GM23338 (cell line): ENCODE measurements at regions not wholly inside any gene's neighbourhood (a gene's known extent, or its start where the extent isn't known, plus 50 kb on each side); places are given as distances from the start of the nearest gene placed in this dataset.

Experiments
- ATAC-seq: fragments of 200-7000 bp; cut with Tn5 transposase; 3 replicates; pipeline ENCODE4 v1.9.1; 2020
- DNase-seq: peaks from one replicate; pipeline ENCODE4 v3.0.0-alpha.2; 2015; ENCODE audit warnings: low spot score
- H2AFZ ChIP-seq: fragments of 200-600 bp; sonication (generic); 2 replicates; pipeline ENCODE4 v1.8.0; 2016; ENCODE audit warnings: antibody characterized with exemption, mild to moderate bottlenecking, moderate library complexity
- H3F3A ChIP-seq: fragments of 200-600 bp; sonication (generic); replicated peaks from 2 replicates; pipeline ENCODE4 v1.8.0; 2017; ENCODE audit warnings: antibody characterized with exemption, mixed run types, low read depth
- H3K27ac ChIP-seq: fragments of 200-600 bp; sonication (generic); 2 replicates; pipeline ENCODE4 v1.6.1; 2016; ENCODE audit warnings: low read depth
- H3K27me3 ChIP-seq: fragments of 200-600 bp; sonication (generic); 2 replicates; pipeline ENCODE4 v1.8.0; 2016; ENCODE audit warnings: mild to moderate bottlenecking, mixed run types, moderate library complexity; ENCODE audit not compliant: insufficient read depth
- H3K36me3 ChIP-seq: fragments of 200-600 bp; sonication (generic); 2 replicates; pipeline ENCODE4 v1.8.0; 2016; ENCODE audit warnings: mild to moderate bottlenecking; ENCODE audit not compliant: insufficient read depth
- H3K4me1 ChIP-seq: fragments of 200-600 bp; sonication (generic); 2 replicates; pipeline ENCODE4 v1.8.0; 2016; ENCODE audit warnings: mild to moderate bottlenecking, moderate library complexity; ENCODE audit not compliant: insufficient read depth
- H3K4me2 ChIP-seq: fragments of 200-600 bp; sonication (generic); 2 replicates; pipeline ENCODE4 v1.7.1; 2017; ENCODE audit warnings: mixed run types
- H3K4me3 ChIP-seq: fragments of 200-600 bp; sonication (generic); 2 replicates; pipeline ENCODE4 v1.6.1; 2016; ENCODE audit warnings: mixed run types
- H3K79me2 ChIP-seq: fragments of 200-600 bp; sonication (generic); replicated peaks from 2 replicates; pipeline ENCODE4 v1.8.0; 2017; ENCODE audit warnings: mild to moderate bottlenecking; ENCODE audit not compliant: insufficient read depth
- H3K9me2 ChIP-seq: fragments of 200-600 bp; sonication (generic); 2 replicates; pipeline ENCODE4 v1.8.0; 2017; ENCODE audit not compliant: insufficient read depth
- H4K20me1 ChIP-seq: fragments of 200-600 bp; sonication (generic); replicated peaks from 2 replicates; pipeline ENCODE4 v1.8.0; 2017; ENCODE audit warnings: mild to moderate bottlenecking; ENCODE audit not compliant: insufficient read depth
- H3K27ac Mint-ChIP-seq: 2 replicates; pipeline ENCODE4 v1.8.0; 2020; ENCODE audit warnings: inconsistent platforms, mild to moderate bottlenecking, moderate library complexity, mixed read lengths
- H3K27me3 Mint-ChIP-seq: 3 replicates; pipeline ENCODE4 v1.8.0; 2022; ENCODE audit warnings: low read depth, mild to moderate bottlenecking, moderate library complexity, mixed read lengths, inconsistent platforms; ENCODE audit not compliant: insufficient read depth, poor library complexity
- H3K36me3 Mint-ChIP-seq: 3 replicates; pipeline ENCODE4 v1.8.0; 2021; ENCODE audit warnings: low read depth, mild to moderate bottlenecking, inconsistent platforms, moderate library complexity, mixed read lengths
- H3K4me1 Mint-ChIP-seq: 3 replicates; pipeline ENCODE4 v1.8.0; 2020; ENCODE audit warnings: mild to moderate bottlenecking, inconsistent platforms, mixed read lengths
- H3K4me3 Mint-ChIP-seq: 3 replicates; pipeline ENCODE4 v1.8.0; 2021; ENCODE audit warnings: moderate library complexity, mild to moderate bottlenecking, inconsistent platforms, mixed read lengths
- H3K9me3 Mint-ChIP-seq: 3 replicates; pipeline ENCODE4 v1.8.0; 2020; ENCODE audit warnings: moderate library complexity, mild to moderate bottlenecking, inconsistent platforms, mixed read lengths
- CREB1 ChIP-seq: fragments of 250-450 bp; sonication (Bioruptor Pico); IDR thresholded peaks from 2 replicates; pipeline ENCODE4 v1.5.0; 2020; ENCODE audit warnings: low read depth, mild to moderate bottlenecking, moderate library complexity
- EZH2 ChIP-seq: fragments of 200-600 bp; sonication (generic); IDR thresholded peaks from one replicate; pipeline ENCODE4 v1.8.0; 2017; ENCODE audit warnings: antibody characterized with exemption, mild to moderate bottlenecking, low read depth; ENCODE audit not compliant: unreplicated experiment
- EZH2phosphoT487 ChIP-seq: fragments of 200-600 bp; sonication (generic); IDR thresholded peaks from one replicate; pipeline ENCODE4 v1.8.1; 2018; ENCODE audit warnings: antibody characterized with exemption; ENCODE audit not compliant: unreplicated experiment
- STAT1 ChIP-seq: IDR thresholded peaks from one replicate; pipeline ENCODE4 v1.6.1; 2016; ENCODE audit warnings: antibody characterized with exemption; ENCODE audit not compliant: unreplicated experiment
- ZNF114 ChIP-seq: fragments of 250-450 bp; sonication (Bioruptor Pico); IDR thresholded peaks from 2 replicates; pipeline ENCODE4 v1.5.0; 2020; ENCODE audit warnings: mild to moderate bottlenecking, moderate library complexity
- TF ChIP-seq, protein P1 (sequence below): fragments of 250-450 bp; sonication (Bioruptor Pico); IDR thresholded peaks from 2 replicates; pipeline ENCODE4 v1.5.0; 2020; ENCODE audit warnings: mild to moderate bottlenecking, moderate library complexity
- TF ChIP-seq, protein P2 (sequence below): IDR thresholded peaks from one replicate; pipeline ENCODE4 v1.6.1; 2018; ENCODE audit warnings: antibody characterized with exemption; ENCODE audit not compliant: unreplicated experiment
- TF ChIP-seq, protein P3 (sequence below), 2 experiments: fragments of 200-600 bp in 1 of 2; sonication (generic) in 1 of 2; conservative IDR thresholded peaks; 2 replicates each; pipeline versions ENCODE4 v1.5.1 to v1.6.1; 2016 to 2017; ENCODE audit warnings: antibody characterized with exemption in 2 of 2, low read depth in 2 of 2, mild to moderate bottlenecking in 2 of 2, moderate library complexity in 1 of 2
- TF ChIP-seq, protein P4 (sequence below): IDR thresholded peaks from 2 replicates; pipeline ENCODE4 v1.6.1; 2016; ENCODE audit warnings: antibody characterized with exemption

DNA sequence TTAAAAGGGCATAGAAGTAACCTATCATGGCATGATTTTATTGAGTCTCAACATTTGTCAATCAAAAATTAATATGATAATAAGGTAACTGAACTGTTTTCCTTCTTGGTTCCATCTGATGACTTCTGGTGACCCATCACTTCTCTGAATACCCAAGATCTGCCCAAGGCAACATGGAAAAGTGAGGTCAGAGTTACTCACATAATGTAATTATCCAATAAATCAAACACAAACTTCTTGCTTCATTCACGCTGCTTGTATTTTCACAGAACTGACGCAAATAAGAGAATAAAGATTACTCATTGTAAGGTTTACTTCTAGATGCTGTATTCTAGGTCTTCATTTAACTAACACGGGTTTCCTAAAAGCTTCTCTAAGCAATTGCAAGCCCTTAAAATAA lies 361.6 kb downstream of the RBM26 start (continued):
- TF ChIP-seq EZH2 (no peak), STAT1 (no peak), ZNF114 (CRISPR knock-in tag) (no peak)
- TF ChIP-seq, protein P1, sequence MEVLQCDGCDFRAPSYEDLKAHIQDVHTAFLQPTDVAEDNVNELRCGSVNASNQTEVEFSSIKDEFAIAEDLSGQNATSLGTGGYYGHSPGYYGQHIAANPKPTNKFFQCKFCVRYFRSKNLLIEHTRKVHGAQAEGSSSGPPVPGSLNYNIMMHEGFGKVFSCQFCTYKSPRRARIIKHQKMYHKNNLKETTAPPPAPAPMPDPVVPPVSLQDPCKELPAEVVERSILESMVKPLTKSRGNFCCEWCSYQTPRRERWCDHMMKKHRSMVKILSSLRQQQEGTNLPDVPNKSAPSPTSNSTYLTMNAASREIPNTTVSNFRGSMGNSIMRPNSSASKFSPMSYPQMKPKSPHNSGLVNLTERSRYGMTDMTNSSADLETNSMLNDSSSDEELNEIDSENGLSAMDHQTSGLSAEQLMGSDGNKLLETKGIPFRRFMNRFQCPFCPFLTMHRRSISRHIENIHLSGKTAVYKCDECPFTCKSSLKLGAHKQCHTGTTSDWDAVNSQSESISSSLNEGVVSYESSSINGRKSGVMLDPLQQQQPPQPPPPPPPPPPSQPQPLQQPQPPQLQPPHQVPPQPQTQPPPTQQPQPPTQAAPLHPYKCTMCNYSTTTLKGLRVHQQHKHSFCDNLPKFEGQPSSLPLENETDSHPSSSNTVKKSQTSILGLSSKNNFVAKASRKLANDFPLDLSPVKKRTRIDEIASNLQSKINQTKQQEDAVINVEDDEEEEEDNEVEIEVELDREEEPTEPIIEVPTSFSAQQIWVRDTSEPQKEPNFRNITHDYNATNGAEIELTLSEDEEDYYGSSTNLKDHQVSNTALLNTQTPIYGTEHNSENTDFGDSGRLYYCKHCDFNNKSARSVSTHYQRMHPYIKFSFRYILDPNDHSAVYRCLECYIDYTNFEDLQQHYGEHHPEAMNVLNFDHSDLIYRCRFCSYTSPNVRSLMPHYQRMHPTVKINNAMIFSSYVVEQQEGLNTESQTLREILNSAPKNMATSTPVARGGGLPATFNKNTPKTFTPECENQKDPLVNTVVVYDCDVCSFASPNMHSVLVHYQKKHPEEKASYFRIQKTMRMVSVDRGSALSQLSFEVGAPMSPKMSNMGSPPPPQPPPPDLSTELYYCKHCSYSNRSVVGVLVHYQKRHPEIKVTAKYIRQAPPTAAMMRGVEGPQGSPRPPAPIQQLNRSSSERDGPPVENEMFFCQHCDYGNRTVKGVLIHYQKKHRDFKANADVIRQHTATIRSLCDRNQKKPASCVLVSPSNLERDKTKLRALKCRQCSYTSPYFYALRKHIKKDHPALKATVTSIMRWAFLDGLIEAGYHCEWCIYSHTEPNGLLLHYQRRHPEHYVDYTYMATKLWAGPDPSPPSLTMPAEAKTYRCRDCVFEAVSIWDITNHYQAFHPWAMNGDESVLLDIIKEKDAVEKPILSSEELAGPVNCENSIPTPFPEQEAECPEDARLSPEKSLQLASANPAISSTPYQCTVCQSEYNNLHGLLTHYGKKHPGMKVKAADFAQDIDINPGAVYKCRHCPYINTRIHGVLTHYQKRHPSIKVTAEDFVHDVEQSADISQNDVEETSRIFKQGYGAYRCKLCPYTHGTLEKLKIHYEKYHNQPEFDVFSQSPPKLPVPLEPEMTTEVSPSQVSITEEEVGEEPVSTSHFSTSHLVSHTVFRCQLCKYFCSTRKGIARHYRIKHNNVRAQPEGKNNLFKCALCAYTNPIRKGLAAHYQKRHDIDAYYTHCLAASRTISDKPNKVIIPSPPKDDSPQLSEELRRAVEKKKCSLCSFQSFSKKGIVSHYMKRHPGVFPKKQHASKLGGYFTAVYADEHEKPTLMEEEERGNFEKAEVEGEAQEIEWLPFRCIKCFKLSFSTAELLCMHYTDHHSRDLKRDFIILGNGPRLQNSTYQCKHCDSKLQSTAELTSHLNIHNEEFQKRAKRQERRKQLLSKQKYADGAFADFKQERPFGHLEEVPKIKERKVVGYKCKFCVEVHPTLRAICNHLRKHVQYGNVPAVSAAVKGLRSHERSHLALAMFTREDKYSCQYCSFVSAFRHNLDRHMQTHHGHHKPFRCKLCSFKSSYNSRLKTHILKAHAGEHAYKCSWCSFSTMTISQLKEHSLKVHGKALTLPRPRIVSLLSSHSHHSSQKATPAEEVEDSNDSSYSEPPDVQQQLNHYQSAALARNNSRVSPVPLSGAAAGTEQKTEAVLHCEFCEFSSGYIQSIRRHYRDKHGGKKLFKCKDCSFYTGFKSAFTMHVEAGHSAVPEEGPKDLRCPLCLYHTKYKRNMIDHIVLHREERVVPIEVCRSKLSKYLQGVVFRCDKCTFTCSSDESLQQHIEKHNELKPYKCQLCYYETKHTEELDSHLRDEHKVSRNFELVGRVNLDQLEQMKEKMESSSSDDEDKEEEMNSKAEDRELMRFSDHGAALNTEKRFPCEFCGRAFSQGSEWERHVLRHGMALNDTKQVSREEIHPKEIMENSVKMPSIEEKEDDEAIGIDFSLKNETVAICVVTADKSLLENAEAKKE (CRISPR knock-in tag): no peak

DNA sequence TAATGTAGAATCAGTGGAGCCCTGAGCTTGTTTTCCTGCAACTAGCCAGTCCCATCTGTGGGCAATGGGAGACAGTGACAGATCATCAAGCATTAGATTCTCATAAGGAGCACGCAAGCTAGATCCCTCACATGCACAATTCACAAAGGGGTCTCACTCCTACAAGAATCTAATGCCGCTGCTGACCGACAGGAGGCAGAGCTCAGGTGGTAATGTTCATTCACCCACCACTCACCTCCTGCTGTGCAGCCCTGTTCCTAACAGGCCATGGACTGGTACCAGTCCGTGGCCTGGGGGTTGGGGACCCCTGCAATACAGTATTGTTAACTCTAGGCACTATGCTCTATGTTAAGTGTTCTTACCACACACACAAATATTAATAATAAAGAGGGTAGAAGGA lies 362.8 kb downstream of the RBM26 start:
- H2AFZ ChIP-seq: no peak overlapping the region
- Mint-ChIP-seq H3K4me1 (no peaks in the 10 kb centered on the region), H3K27ac (no peak overlapping the region), H3K27me3 (peaks cover 1% of the 10 kb centered on the region), H3K9me3 (no peaks in the 10 kb centered on the region), H3K4me3 (no peak overlapping the region), H3K36me3 (no peaks in the 10 kb centered on the region)
- no peak overlapping the region for H3K27ac ChIP-seq
- TF ChIP-seq, protein P2, sequence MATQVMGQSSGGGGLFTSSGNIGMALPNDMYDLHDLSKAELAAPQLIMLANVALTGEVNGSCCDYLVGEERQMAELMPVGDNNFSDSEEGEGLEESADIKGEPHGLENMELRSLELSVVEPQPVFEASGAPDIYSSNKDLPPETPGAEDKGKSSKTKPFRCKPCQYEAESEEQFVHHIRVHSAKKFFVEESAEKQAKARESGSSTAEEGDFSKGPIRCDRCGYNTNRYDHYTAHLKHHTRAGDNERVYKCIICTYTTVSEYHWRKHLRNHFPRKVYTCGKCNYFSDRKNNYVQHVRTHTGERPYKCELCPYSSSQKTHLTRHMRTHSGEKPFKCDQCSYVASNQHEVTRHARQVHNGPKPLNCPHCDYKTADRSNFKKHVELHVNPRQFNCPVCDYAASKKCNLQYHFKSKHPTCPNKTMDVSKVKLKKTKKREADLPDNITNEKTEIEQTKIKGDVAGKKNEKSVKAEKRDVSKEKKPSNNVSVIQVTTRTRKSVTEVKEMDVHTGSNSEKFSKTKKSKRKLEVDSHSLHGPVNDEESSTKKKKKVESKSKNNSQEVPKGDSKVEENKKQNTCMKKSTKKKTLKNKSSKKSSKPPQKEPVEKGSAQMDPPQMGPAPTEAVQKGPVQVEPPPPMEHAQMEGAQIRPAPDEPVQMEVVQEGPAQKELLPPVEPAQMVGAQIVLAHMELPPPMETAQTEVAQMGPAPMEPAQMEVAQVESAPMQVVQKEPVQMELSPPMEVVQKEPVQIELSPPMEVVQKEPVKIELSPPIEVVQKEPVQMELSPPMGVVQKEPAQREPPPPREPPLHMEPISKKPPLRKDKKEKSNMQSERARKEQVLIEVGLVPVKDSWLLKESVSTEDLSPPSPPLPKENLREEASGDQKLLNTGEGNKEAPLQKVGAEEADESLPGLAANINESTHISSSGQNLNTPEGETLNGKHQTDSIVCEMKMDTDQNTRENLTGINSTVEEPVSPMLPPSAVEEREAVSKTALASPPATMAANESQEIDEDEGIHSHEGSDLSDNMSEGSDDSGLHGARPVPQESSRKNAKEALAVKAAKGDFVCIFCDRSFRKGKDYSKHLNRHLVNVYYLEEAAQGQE: no peak
- TF ChIP-seq, protein P3, sequence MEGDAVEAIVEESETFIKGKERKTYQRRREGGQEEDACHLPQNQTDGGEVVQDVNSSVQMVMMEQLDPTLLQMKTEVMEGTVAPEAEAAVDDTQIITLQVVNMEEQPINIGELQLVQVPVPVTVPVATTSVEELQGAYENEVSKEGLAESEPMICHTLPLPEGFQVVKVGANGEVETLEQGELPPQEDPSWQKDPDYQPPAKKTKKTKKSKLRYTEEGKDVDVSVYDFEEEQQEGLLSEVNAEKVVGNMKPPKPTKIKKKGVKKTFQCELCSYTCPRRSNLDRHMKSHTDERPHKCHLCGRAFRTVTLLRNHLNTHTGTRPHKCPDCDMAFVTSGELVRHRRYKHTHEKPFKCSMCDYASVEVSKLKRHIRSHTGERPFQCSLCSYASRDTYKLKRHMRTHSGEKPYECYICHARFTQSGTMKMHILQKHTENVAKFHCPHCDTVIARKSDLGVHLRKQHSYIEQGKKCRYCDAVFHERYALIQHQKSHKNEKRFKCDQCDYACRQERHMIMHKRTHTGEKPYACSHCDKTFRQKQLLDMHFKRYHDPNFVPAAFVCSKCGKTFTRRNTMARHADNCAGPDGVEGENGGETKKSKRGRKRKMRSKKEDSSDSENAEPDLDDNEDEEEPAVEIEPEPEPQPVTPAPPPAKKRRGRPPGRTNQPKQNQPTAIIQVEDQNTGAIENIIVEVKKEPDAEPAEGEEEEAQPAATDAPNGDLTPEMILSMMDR (conservative IDR thresholded peaks at IDR 0.05; ENCODE audit: low read depth in 2 of 2): peak in 1 of 2 experiments; percentile 6; a peak in 2 of 4 replicates
- TF ChIP-seq STAT1: no peak
- TF ChIP-seq EZH2phosphoT487: no peak
- TF ChIP-seq, protein P4, sequence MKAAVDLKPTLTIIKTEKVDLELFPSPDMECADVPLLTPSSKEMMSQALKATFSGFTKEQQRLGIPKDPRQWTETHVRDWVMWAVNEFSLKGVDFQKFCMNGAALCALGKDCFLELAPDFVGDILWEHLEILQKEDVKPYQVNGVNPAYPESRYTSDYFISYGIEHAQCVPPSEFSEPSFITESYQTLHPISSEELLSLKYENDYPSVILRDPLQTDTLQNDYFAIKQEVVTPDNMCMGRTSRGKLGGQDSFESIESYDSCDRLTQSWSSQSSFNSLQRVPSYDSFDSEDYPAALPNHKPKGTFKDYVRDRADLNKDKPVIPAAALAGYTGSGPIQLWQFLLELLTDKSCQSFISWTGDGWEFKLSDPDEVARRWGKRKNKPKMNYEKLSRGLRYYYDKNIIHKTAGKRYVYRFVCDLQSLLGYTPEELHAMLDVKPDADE: no peak
- TF ChIP-seq CREB1 (CRISPR knock-in tag): no peak
- ATAC-seq (no peak), DNase-seq (no peak)
- H3K4me1 ChIP-seq: no peaks in the 10 kb centered on the region
- no peak overlapping the region for H3K4me2 ChIP-seq
- H4K20me1 ChIP-seq: no peaks in the 10 kb centered on the region
- H3K36me3 ChIP-seq: no peaks in the 10 kb centered on the region
- H3K27me3 ChIP-seq: no peaks in the 10 kb centered on the region
- no peaks in the 10 kb centered on the region for H3F3A ChIP-seq
- no peaks in the 10 kb centered on the region for H3K9me2 ChIP-seq
- H3K79me2 ChIP-seq: no peaks in the 10 kb centered on the region
- no peak overlapping the region for H3K4me3 ChIP-seq
